Activated naive CD8-positive, alpha-beta T cell treated with anti-CD3 and anti-CD28 coated beads for 36 hours (primary cell): ENCODE measurements at regions not wholly inside any gene's neighbourhood (a gene's known extent, or its start where the extent isn't known, plus 50 kb on each side); places are given as distances from the start of the nearest gene placed in this dataset.
A peak's percentile ranks its signal among the peaks of the same experiment; 100 is the strongest.

ENCODE experiments used
- DNase-seq: peaks from one replicate; pipeline ENCODE4 v3.0.0; 2021
- H3K27ac Mint-ChIP-seq: one replicate; pipeline ENCODE4 v1.8.0; 2022; ENCODE audit warnings: mild to moderate bottlenecking, moderate library complexity, mixed read lengths
- H3K27me3 Mint-ChIP-seq: one replicate; pipeline ENCODE4 v1.8.0; 2022; ENCODE audit warnings: mild to moderate bottlenecking, mixed read lengths
- H3K36me3 Mint-ChIP-seq: one replicate; pipeline ENCODE4 v1.8.0; 2021; ENCODE audit warnings: mild to moderate bottlenecking, mixed read lengths
- H3K4me1 Mint-ChIP-seq: one replicate; pipeline ENCODE4 v1.8.0; 2021; ENCODE audit warnings: mixed read lengths
- H3K4me3 Mint-ChIP-seq: one replicate; pipeline ENCODE4 v1.8.0; 2022; ENCODE audit warnings: mild to moderate bottlenecking, moderate library complexity, mixed read lengths
- H3K9me3 Mint-ChIP-seq: one replicate; pipeline ENCODE4 v1.8.0; 2022; ENCODE audit warnings: mixed read lengths

- H3K4me3 Mint-ChIP-seq = no peak overlapping the region
- H3K27ac Mint-ChIP-seq = no peak overlapping the region
- no peaks in the 10 kb centered on the region for H3K9me3 Mint-ChIP-seq
- H3K4me1 Mint-ChIP-seq = peaks cover 2% of the 10 kb centered on the region
- no peaks in the 10 kb centered on the region for H3K36me3 Mint-ChIP-seq
- peaks cover 19% of the 10 kb centered on the region for H3K27me3 Mint-ChIP-seq
- DNase-seq = no peak
These were observed 187.2 kb downstream of the HLX start for GRCh38 chr1:221066351-221067001.

DNA sequence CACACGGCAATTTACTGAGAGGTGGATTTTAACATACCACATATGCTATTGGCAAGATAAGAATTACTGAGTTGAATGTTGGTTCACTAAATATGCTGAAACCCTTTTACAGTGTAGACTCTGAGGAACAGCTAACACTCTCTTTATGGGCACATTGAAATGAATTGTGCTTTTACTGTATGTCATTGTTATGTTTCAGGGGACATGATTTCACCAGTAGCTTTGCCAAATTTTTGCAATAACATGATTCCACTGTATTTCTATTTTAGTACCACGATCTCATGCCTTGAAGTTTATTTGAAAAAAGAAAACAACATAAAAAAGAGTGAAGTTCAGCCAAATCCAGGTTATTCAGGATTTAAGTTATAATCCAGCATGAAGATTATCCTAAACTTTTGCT, 188.5 kb downstream of the HLX start:
- no peak for DNase-seq
- Mint-ChIP-seq H3K9me3 (no peaks in the 10 kb centered on the region), H3K4me1 (peaks cover 2% of the 10 kb centered on the region), H3K27me3 (peaks cover 15% of the 10 kb centered on the region), H3K27ac (no peak overlapping the region), H3K36me3 (no peaks in the 10 kb centered on the region), H3K4me3 (no peak overlapping the region)

DNA sequence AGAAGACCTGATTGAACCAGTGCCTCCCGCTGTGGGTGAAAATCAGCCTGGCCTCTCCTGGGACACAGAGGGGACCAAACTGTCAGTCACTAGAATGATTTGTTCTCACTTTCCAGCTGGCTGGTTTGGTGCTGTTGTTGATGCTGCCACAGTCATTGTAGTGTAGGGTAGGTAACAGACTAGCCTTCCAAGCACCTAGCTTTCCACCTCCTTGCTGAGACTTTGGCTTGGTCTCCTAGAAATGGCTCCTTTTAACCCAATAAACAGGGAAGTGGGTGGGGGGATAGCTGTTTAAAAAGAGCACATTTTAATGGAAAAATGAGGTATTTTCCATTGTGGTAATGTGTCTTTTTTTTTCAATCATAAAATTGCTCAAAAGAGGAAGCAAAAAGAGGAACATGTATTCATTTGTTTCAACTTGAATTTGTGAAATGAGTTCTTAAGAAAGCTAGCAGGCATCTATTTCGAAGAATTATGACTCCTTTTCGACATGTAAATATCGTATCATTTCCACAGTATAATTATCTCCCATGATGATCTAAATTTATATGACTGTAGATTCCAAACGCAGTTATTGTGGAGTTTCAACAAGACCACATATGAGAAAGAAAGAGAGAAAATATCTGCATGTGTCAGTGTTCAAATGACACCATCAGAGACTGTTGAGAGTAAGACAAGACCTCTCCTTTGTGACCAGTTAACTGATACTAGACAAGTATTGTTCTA, 190.1 kb downstream of the HLX start:
- Mint-ChIP-seq H3K36me3 (no peaks in the 10 kb centered on the region), H3K27me3 (peaks cover 6% of the 10 kb centered on the region), H3K27ac (peak overlapping the region; percentile 74), H3K4me3 (no peak overlapping the region), H3K4me1 (peaks cover 2% of the 10 kb centered on the region), H3K9me3 (no peaks in the 10 kb centered on the region)
- DNase-seq = no peak

DNA sequence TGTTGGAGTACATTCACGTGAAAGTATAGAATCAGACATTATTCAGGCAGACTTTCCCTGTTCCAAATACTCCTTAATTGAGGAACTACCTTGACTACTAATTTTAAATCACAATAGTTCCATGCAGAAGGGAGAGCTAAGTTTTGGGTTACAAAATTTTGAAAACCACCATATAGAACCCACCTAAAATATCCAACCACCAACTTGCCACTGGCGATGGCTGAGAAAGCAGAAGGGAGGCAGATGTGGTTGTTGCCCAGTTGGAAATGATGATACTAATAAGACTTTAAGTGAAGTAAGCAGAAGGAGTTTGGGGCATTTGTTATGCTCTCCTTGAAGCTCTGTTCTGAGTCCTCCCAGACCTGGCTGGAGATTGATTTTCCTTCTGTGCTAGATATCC, 190.7 kb downstream of the HLX start:
- peak overlapping the region; percentile 57 for H3K27ac Mint-ChIP-seq
- no peaks in the 10 kb centered on the region for H3K36me3 Mint-ChIP-seq
- H3K4me1 Mint-ChIP-seq = peaks cover 2% of the 10 kb centered on the region
- H3K4me3 Mint-ChIP-seq = no peak overlapping the region
- DNase-seq = no peak
- no peaks in the 10 kb centered on the region for H3K9me3 Mint-ChIP-seq
- peaks cover 6% of the 10 kb centered on the region for H3K27me3 Mint-ChIP-seq

DNA sequence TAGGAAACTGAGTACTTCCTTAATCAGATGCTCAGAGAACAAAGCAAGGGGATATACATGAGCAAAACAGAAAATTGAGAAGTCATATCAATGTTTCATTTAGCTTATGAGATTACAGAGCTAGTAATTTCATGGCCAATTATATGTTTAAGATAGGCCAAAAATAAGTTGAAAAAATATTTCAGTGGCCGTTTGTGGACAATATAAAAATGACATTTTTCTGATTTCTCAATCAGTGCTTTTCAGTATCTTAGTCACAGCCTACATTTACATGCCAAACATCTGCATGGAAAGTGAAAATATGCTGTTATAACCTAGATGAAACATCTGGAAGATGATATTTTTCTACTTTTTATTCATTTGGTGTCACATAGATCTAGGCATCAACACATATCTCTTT, 192.5 kb downstream of the HLX start:
- Mint-ChIP-seq H3K9me3 (no peaks in the 10 kb centered on the region), H3K27me3 (peaks cover 11% of the 10 kb centered on the region)

GRCh38 chr1:221072214-221072613, 193.0 kb downstream of the HLX start:
- peaks cover 11% of the 10 kb centered on the region for H3K27me3 Mint-ChIP-seq
- no peak for DNase-seq
- H3K36me3 Mint-ChIP-seq = no peaks in the 10 kb centered on the region
- no peak overlapping the region for H3K27ac Mint-ChIP-seq
- H3K9me3 Mint-ChIP-seq = no peaks in the 10 kb centered on the region
- H3K4me1 Mint-ChIP-seq = peaks cover 2% of the 10 kb centered on the region
- H3K4me3 Mint-ChIP-seq = no peak overlapping the region

More for the DNA sequence above, 192.5 kb downstream of the HLX start:
- Mint-ChIP-seq H3K36me3 (no peaks in the 10 kb centered on the region), H3K4me1 (peaks cover 2% of the 10 kb centered on the region), H3K27ac (no peak overlapping the region), H3K4me3 (no peak overlapping the region)
- no peak for DNase-seq

- Mint-ChIP-seq H3K4me3 (no peak overlapping the region), H3K36me3 (no peaks in the 10 kb centered on the region), H3K4me1 (peaks cover 2% of the 10 kb centered on the region), H3K27me3 (peaks cover 5% of the 10 kb centered on the region), H3K27ac (no peak overlapping the region), H3K9me3 (no peaks in the 10 kb centered on the region)
- no peak for DNase-seq
These were observed 195.1 kb downstream of the HLX start for GRCh38 chr1:221074332-221074731.

GRCh38 chr1:221075911-221076310, 196.7 kb downstream of the HLX start:
- Mint-ChIP-seq H3K27me3 (peaks cover 5% of the 10 kb centered on the region), H3K9me3 (no peaks in the 10 kb centered on the region), H3K4me1 (no peaks in the 10 kb centered on the region), H3K4me3 (no peak overlapping the region), H3K27ac (no peak overlapping the region), H3K36me3 (no peaks in the 10 kb centered on the region)
- no peak for DNase-seq

DNA sequence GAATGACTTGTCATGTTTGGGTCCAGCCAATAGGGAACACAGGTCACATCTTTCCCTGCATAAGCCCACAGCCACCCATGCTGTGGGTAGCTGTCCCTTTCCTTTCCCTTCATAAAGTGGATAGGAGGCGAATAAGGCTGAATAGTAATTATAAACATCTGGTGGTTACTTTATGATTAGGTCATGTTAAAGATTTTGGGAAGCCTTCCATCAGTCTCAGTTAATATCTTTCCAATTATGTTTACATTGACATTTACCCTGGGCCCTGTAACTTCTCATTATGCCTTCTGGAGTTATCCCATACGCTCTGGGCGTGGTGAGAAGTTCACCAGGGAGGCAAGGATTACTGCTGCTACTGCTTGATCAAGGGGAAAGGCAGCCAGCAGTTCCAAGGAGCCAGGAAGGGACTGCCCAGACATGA, 197.2 kb downstream of the HLX start:
- Mint-ChIP-seq H3K9me3 (no peaks in the 10 kb centered on the region), H3K4me1 (no peaks in the 10 kb centered on the region), H3K4me3 (no peak overlapping the region), H3K27ac (no peak overlapping the region), H3K27me3 (peaks cover 5% of the 10 kb centered on the region), H3K36me3 (no peaks in the 10 kb centered on the region)
- DNase-seq = no peak

GRCh38 chr1:221078260-221078965, 199.2 kb downstream of the HLX start:
- Mint-ChIP-seq H3K27me3 (peaks cover 5% of the 10 kb centered on the region), H3K27ac (no peak overlapping the region), H3K36me3 (no peaks in the 10 kb centered on the region), H3K9me3 (no peaks in the 10 kb centered on the region), H3K4me1 (no peaks in the 10 kb centered on the region), H3K4me3 (no peak overlapping the region)
- no peak for DNase-seq

DNA sequence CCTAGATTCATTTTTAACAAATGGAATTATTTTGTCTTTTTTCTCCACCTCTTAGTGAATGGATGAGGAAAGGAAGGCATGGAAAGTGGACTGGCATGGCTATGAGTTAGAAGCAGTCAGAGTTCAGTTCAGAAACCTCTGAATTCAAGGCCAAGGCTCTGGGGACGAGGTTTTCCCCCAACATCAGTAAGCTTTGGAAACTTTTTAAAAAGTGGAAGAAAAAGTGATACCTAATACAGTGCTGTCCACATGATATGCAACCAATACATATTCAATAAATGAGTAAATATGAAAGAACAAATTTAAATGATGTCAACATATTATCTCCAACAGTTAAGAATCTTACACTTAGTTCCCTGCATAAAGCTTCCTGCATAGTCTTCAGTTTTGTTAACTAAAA, 204.7 kb downstream of the HLX start:
- Mint-ChIP-seq H3K9me3 (no peaks in the 10 kb centered on the region), H3K36me3 (no peaks in the 10 kb centered on the region), H3K4me1 (no peaks in the 10 kb centered on the region), H3K4me3 (no peak overlapping the region), H3K27ac (no peak overlapping the region), H3K27me3 (peaks cover 4% of the 10 kb centered on the region)
- no peak for DNase-seq

GRCh38 chr1:221084681-221085080, 205.4 kb downstream of the HLX start:
- no peaks in the 10 kb centered on the region for H3K36me3 Mint-ChIP-seq
- no peak for DNase-seq
- H3K4me3 Mint-ChIP-seq = no peak overlapping the region
- peaks cover 4% of the 10 kb centered on the region for H3K27me3 Mint-ChIP-seq
- no peak overlapping the region for H3K27ac Mint-ChIP-seq
- no peaks in the 10 kb centered on the region for H3K4me1 Mint-ChIP-seq
- H3K9me3 Mint-ChIP-seq = no peaks in the 10 kb centered on the region

GRCh38 chr1:221085701-221086375, 206.6 kb downstream of the HLX start:
- Mint-ChIP-seq H3K9me3 (no peaks in the 10 kb centered on the region), H3K4me3 (no peak overlapping the region), H3K27me3 (peaks cover 4% of the 10 kb centered on the region), H3K27ac (no peak overlapping the region), H3K36me3 (no peaks in the 10 kb centered on the region), H3K4me1 (no peaks in the 10 kb centered on the region)
- DNase-seq = no peak

- Mint-ChIP-seq H3K27me3 (peaks cover 4% of the 10 kb centered on the region), H3K27ac (no peak overlapping the region), H3K9me3 (no peaks in the 10 kb centered on the region), H3K4me1 (no peaks in the 10 kb centered on the region), H3K4me3 (no peak overlapping the region), H3K36me3 (no peaks in the 10 kb centered on the region)
- no peak for DNase-seq
These were observed 208.7 kb downstream of the HLX start for GRCh38 chr1:221087919-221088318.

GRCh38 chr1:221089273-221089672, 210.0 kb downstream of the HLX start:
- H3K9me3 Mint-ChIP-seq = no peaks in the 10 kb centered on the region
- no peak overlapping the region for H3K27ac Mint-ChIP-seq
- no peaks in the 10 kb centered on the region for H3K4me1 Mint-ChIP-seq
- no peak for DNase-seq
- no peak overlapping the region for H3K4me3 Mint-ChIP-seq
- peaks cover 4% of the 10 kb centered on the region for H3K27me3 Mint-ChIP-seq
- H3K36me3 Mint-ChIP-seq = no peaks in the 10 kb centered on the region
